Progenitor cell of endocrine pancreas (in vitro differentiated cells): ENCODE measurements at regions not wholly inside any gene's neighbourhood (a gene's known extent, or its start where the extent isn't known, plus 50 kb on each side); places are given as distances from the start of the nearest gene placed in this dataset.

ENCODE experiments used
- DNase-seq: peaks from one replicate; pipeline ENCODE4 v3.0.0; 2021; ENCODE audit warnings: low spot score; ENCODE audit not compliant: unreplicated experiment
- H3K27ac Mint-ChIP-seq: 2 replicates; pipeline ENCODE4 v1.8.0; 2021; ENCODE audit warnings: mild to moderate bottlenecking, moderate library complexity, mixed read lengths
- H3K27me3 Mint-ChIP-seq: 2 replicates; pipeline ENCODE4 v1.8.0; 2021; ENCODE audit warnings: mixed read lengths
- H3K36me3 Mint-ChIP-seq: 2 replicates; pipeline ENCODE4 v1.8.0; 2022; ENCODE audit warnings: mixed read lengths; ENCODE audit not compliant: insufficient read depth
- H3K4me1 Mint-ChIP-seq: 2 replicates; pipeline ENCODE4 v1.8.0; 2021; ENCODE audit warnings: low read depth, mixed read lengths
- H3K4me3 Mint-ChIP-seq: 2 replicates; pipeline ENCODE4 v1.8.0; 2021; ENCODE audit warnings: low read depth, mild to moderate bottlenecking, moderate library complexity, mixed read lengths
- H3K9me3 Mint-ChIP-seq: 2 replicates; pipeline ENCODE4 v1.8.0; 2021; ENCODE audit warnings: low read depth, mixed read lengths
- CTCF ChIP-seq: fragments of 200-600 bp; sonication (generic); IDR thresholded peaks from one replicate; pipeline ENCODE4 v1.5.0; 2021; ENCODE audit warnings: antibody characterized with exemption, mild to moderate bottlenecking; ENCODE audit not compliant: unreplicated experiment

GRCh38 chr2:49514201-49514600 is 359.9 kb upstream of the FSHR start:
- Mint-ChIP-seq H3K4me1 (no peaks in the 10 kb centered on the region), H3K9me3 (no peaks in the 10 kb centered on the region)

GRCh38 chr2:49490710-49491109 is 336.4 kb upstream of the FSHR start:
- Mint-ChIP-seq H3K36me3 (no peaks in the 10 kb centered on the region), H3K4me3 (no peak overlapping the region), H3K4me1 (no peaks in the 10 kb centered on the region), H3K9me3 (no peaks in the 10 kb centered on the region), H3K27ac (no peak overlapping the region), H3K27me3 (no peaks in the 10 kb centered on the region)
- no peak for DNase-seq
- peak; percentile 47 for TF ChIP-seq CTCF

More at GRCh38 chr2:49514201-49514600, 359.9 kb upstream of the FSHR start:
- Mint-ChIP-seq H3K27me3 (no peaks in the 10 kb centered on the region), H3K4me3 (no peak overlapping the region), H3K36me3 (no peaks in the 10 kb centered on the region), H3K27ac (no peak overlapping the region)
- DNase-seq = no peak
- no peak for TF ChIP-seq CTCF

GRCh38 chr2:49487139-49487538 is 332.8 kb upstream of the FSHR start:
- Mint-ChIP-seq H3K4me3 (no peak overlapping the region), H3K36me3 (no peaks in the 10 kb centered on the region), H3K27ac (no peak overlapping the region), H3K9me3 (no peaks in the 10 kb centered on the region), H3K27me3 (no peaks in the 10 kb centered on the region), H3K4me1 (no peaks in the 10 kb centered on the region)
- TF ChIP-seq CTCF = no peak
- DNase-seq = no peak

GRCh38 chr2:49480520-49480919 is 326.2 kb upstream of the FSHR start:
- Mint-ChIP-seq H3K36me3 (no peaks in the 10 kb centered on the region), H3K4me1 (no peaks in the 10 kb centered on the region), H3K9me3 (peaks cover 11% of the 10 kb centered on the region), H3K27ac (no peak overlapping the region), H3K27me3 (no peaks in the 10 kb centered on the region), H3K4me3 (no peak overlapping the region)
- TF ChIP-seq CTCF = no peak
- DNase-seq = no peak

- Mint-ChIP-seq H3K36me3 (no peaks in the 10 kb centered on the region), H3K4me3 (no peak overlapping the region), H3K9me3 (peaks cover 10% of the 10 kb centered on the region), H3K27me3 (no peaks in the 10 kb centered on the region), H3K4me1 (no peaks in the 10 kb centered on the region), H3K27ac (no peak overlapping the region)
- no peak for DNase-seq
- TF ChIP-seq CTCF = no peak
Measured at GRCh38 chr2:49465157-49465831, 311.0 kb upstream of the FSHR start.
